ENCODE measurements at regions not wholly inside any gene's neighbourhood (a gene's known extent, or its start where the extent isn't known, plus 50 kb on each side); places are given as distances from the start of the nearest gene placed in this dataset.
"Not testable (repeated sequence)": the region's sequence is repeated elsewhere in the genome, so short reads cannot be mapped to it uniquely, and the experiment has no call there.

- no peak for DNase-seq
Observed at GRCh38 chr1:78250201-78250600, 204.4 kb downstream of the GIPC2 start.

- DNase-seq: no peak
Observed at GRCh38 chr1:78254517-78254916, 208.8 kb downstream of the GIPC2 start.

DNA sequence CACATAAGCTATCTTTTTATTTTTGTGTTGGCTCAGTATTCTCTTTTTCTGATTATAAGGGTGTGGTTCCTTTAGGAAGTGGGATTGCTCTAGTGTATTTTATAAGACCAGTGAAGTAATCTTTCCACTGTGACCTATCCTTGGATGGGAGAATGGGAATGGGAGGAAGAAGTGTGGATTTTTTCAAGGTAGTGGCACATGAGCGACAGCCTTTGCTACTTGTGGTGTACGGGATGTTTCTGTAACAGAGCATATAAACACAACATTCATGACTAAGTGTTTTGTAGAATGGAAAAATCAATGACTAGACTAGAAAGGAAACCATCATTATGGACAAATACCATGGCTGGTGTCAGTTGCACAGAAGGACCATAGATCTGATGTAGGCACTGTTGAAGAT lies 209.6 kb downstream of the GIPC2 start:
- no peak for DNase-seq

DNA sequence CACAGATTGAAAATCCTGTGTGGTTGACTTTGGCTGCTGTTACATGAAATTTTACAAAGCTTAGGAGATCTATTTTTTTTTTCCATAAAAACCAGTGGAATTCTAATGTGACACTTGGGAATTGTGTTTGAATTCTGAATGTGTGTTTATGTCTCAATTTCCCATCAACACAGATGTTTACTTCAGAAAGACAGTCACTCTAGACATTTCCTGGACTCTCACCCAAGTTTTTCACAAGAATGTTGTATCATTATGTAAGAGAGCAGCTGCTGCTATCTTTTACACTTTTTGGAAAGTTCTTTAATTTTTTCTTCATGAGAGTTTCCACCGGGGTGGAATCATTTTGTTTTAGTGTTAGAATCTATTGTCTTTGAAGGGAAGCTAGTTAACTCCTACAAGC lies 210.1 kb downstream of the GIPC2 start:
- DNase-seq: no peak

GRCh38 chr1:78263459-78263858 lies 217.7 kb downstream of the GIPC2 start:
- DNase-seq: no peak

GRCh38 chr1:78263946-78264345 lies 218.2 kb downstream of the GIPC2 start:
- DNase-seq: no peak

DNA sequence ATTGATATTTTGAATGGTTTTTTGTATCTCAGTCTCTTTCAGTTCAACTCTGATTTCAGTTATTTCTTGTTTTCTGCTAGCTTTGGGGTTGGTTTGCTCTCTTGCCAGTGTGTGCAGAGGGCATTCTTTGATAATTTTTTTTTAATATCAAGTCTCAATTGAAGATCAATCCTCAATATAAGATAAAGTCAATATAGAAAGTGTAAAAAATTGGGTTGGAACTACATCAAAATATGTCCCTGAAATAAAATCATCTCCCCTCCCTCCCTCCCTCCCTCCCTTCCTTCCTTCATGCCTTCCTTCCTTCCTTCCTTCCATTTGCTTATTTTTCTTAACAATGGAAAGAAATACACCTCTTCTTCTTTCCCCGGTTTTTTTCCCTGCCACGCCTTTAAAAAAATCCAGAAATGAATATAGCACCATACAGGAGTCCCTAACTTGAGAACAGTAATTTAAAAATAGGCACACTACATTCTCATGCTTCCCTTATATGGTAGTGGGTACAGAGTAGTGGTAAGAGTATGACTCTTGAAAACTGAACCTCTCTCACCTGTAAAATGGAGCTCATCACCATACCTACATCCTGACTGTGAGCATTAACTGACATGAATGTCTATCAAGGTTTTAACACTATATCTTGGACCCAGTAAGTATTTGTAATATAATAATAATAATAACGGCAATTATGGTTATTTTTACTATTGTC lies 221.9 kb downstream of the GIPC2 start:
- no peak for DNase-seq

DNA sequence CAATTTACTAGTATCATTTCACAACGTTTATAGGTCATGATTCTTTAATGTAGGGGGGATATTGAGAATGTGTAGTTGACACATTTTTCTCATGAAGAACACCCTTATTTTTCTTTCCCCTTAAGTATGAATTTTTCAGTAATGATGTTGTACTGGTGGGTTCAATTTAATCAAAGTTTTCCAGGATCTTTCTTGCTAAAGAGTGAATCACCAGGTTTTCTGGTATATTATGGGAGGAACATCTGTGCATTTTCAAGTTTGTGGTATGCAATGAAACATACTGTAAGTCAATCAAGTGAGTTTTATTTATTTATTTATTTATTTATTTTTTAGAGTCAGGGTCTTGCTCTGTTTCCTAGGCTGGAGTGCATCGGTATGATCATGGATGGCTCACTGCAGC lies 221.2 kb upstream of the PTGFR start:
- DNase-seq: no peak

DNA sequence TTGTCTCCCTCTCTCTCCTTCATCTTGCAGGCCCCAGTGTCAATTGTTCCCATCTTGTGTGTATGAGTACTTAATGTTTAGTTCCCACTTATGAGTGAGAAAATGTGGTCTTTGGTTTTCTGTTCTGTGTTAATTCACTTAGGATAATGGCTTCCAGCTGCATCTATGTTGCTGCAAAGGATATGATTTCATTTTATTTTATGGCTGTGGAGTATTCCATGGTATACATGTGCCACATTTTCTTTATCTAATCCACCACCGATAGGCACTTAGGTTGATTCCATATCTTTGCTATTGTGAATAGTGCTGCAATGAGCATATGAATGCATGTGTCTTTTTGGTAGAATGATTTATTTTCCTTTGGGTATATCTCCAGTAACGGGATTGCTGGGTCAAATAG lies 219.4 kb upstream of the PTGFR start:
- not testable (repeated sequence) for DNase-seq

DNA sequence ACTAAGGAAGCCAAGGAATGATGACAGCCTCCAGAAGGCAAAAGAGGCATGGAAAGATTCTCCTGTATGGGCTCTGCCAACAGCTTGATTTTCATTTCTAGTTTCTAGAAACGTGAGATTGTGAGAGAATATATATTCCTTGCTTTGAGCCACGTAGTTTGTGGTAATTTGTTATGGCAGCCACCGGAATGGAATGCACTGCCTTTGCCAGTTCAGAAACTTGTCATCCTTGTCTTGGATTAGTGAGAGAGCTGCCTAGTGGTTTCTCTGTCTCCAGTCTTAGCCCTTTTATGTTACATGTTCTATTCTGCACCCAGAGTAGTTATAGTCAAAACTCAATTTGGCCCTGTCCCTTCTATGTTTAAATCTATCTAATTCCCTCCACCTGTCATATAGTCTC lies 216.0 kb upstream of the PTGFR start:
- DNase-seq: no peak

GRCh38 chr1:78275456-78275855 lies 215.3 kb upstream of the PTGFR start:
- DNase-seq: no peak

GRCh38 chr1:78275906-78276685 lies 214.7 kb upstream of the PTGFR start:
- DNase-seq: no peak

GRCh38 chr1:78277253-78277652 lies 213.5 kb upstream of the PTGFR start:
- no peak for DNase-seq

- DNase-seq: no peak
Observed at GRCh38 chr1:78279051-78279450, 211.7 kb upstream of the PTGFR start.

GRCh38 chr1:78280626-78281025 lies 210.1 kb upstream of the PTGFR start:
- no peak for DNase-seq

GRCh38 chr1:78281580-78281979 lies 209.2 kb upstream of the PTGFR start:
- no peak for DNase-seq

GRCh38 chr1:78283691-78284090 lies 207.1 kb upstream of the PTGFR start:
- DNase-seq: no peak

- DNase-seq: no peak
Observed at GRCh38 chr1:78284354-78284753, 206.4 kb upstream of the PTGFR start.

GRCh38 chr1:78286686-78287085 lies 204.1 kb upstream of the PTGFR start:
- DNase-seq: no peak

- DNase-seq: no peak
Observed at GRCh38 chr1:78289603-78290002, 201.2 kb upstream of the PTGFR start.

- DNase-seq: no peak
Observed at GRCh38 chr1:78291418-78291817, 199.4 kb upstream of the PTGFR start.

DNA sequence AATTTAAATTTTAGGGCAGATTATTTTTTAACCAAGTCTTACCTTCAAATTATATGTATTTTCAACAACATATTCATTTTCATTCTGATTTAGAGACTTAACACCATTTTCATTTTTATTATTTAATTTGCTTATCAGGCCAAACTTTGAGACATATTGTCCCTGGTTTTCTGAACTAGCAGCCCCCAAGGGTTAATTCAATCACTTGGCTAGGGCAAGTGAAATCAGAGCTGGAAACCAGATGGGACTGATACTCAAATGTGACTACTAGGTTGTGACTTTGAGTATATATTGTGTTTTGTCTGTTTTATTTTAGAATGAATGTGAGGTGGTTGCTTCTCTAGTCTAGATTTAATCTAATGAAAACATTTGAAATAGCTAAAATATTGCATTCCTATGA lies 198.9 kb upstream of the PTGFR start:
- DNase-seq: no peak

DNA sequence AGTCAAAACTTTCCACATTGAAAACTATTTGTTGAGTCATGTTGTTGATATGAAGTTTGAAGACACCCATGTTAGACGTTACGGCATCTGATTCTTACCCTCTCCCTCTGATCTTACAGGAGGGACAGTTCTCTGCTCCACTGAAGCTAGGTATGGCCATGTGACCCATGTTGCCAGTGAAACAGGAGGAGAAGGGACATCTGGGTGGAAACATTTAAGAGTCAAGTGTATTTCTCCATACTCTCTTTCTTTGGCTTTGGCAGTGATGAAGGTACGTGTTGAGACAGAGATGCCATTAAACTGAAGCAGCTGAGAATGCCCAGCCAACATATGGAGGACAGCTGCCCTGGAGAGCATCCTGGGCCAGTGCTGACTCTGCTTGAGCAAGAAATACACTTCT lies 198.4 kb upstream of the PTGFR start:
- DNase-seq: no peak

GRCh38 chr1:78297836-78298235 lies 192.9 kb upstream of the PTGFR start:
- no peak for DNase-seq

GRCh38 chr1:78298349-78298748 lies 192.4 kb upstream of the PTGFR start:
- DNase-seq: no peak

All from NCI-H524 treated with DMSO at 0.1 percent for 48 hours (cell line).